ENCODE measurements at regions not wholly inside any gene's neighbourhood (a gene's known extent, or its start where the extent isn't known, plus 50 kb on each side); places are given as distances from the start of the nearest gene placed in this dataset.

GRCh38 chr2:236464140-236464539 is 105.5 kb upstream of the ACKR3 start:
- Histone ChIP-seq H3K27me3 (replicated peaks in 1 of 4; ENCODE audit: control extremely low read depth in 1 of 4, control insufficient read depth in 3 of 4, insufficient read depth in 4 of 4, low read length in 3 of 4) (no peaks in the 10 kb centered on the region), H3K4me2 (replicated peaks; ENCODE audit: low read depth, low read length, poor library complexity, severe bottlenecking) (no peak overlapping the region), H3K4me1 (ENCODE audit: control insufficient read depth in 2 of 2, insufficient read depth in 2 of 2, low read length in 2 of 2) (no peaks in the 10 kb centered on the region), H4K20me1 (ENCODE audit: control insufficient read depth, insufficient read depth, low read length, poor library complexity, severe bottlenecking) (no peaks in the 10 kb centered on the region), H3K4me3 (ENCODE audit: control extremely low read depth in 1 of 5, extremely low read depth in 1 of 5, insufficient read depth in 1 of 5, low read depth in 2 of 5, low read length in 4 of 5) (no peak overlapping the region), H3K9ac (ENCODE audit: low read length) (no peak overlapping the region), H2AFZ (ENCODE audit: insufficient read depth, low read depth, low read length, poor library complexity, severe bottlenecking) (no peak overlapping the region), H3K9me3 (ENCODE audit: control extremely low read depth in 1 of 3, control insufficient read depth in 2 of 3, insufficient read depth in 1 of 3, low read length in 2 of 3) (peaks cover 0 to 9% (median 6%) of the 10 kb centered on the region in 3 donors), H3K79me2 (ENCODE audit: control insufficient read depth, insufficient read depth, low read length) (no peaks in the 10 kb centered on the region), H3K36me3 (replicated peaks in 1 of 2; ENCODE audit: control extremely low read depth in 1 of 2, control insufficient read depth in 1 of 2, extremely low read depth in 1 of 2, insufficient read depth in 2 of 2, low read length in 1 of 2) (no peaks in the 10 kb centered on the region), H3K27ac (ENCODE audit: low read length in 2 of 2) (no peak overlapping the region)
- DNase-seq = no peak
- CTCF ChIA-PET = no interaction called here
- WGBS (ENCODE audit: insufficient coverage) = 100% methylated on average over 1 of the region's 1 CpG
- ATAC-seq (ENCODE audit: low read depth) = no peak
- Mint-ChIP-seq H3K27me3 (no peaks in the 10 kb centered on the region), H3K9me3 (ENCODE audit: insufficient read depth) (peaks cover 12% of the 10 kb centered on the region), H3K4me3 (no peak overlapping the region), H3K27ac (no peak overlapping the region), H3K4me1 (no peaks in the 10 kb centered on the region)
- intact Hi-C loops (cut with micrococcal nuclease) = no loop called here
- TF ChIP-seq CTCF (IDR thresholded peaks at IDR 0.05) = no peak
- TF ChIP-seq EZH2 (IDR thresholded peaks at IDR 0.05; ENCODE audit: borderline replicate concordance, insufficient read depth, low read depth, low read length, poor library complexity, severe bottlenecking) = no peak
- POLR2A ChIA-PET = no interaction called here

GRCh38 chr2:236472720-236473495 is 96.7 kb upstream of the ACKR3 start:
- DNase-seq (no peak), ATAC-seq (ENCODE audit: low read depth) (no peak)
- H3K4me2 ChIP-seq (replicated peaks; ENCODE audit: low read depth, low read length, poor library complexity, severe bottlenecking) = no peak overlapping the region
- peaks cover 0 to 2% (median 0%) of the 10 kb centered on the region in 4 experiments for H3K27me3 ChIP-seq (replicated peaks in 1 of 4; ENCODE audit: control extremely low read depth in 1 of 4, control insufficient read depth in 3 of 4, insufficient read depth in 4 of 4, low read length in 3 of 4)
- Mint-ChIP-seq H3K9me3 (ENCODE audit: insufficient read depth) (peaks cover 8% of the 10 kb centered on the region), H3K4me1 (no peaks in the 10 kb centered on the region), H3K4me3 (no peak overlapping the region), H3K27ac (no peak overlapping the region), H3K27me3 (peaks cover 13% of the 10 kb centered on the region)
- POLR2A ChIA-PET = no interaction called here
- TF ChIP-seq EZH2 (IDR thresholded peaks at IDR 0.05; ENCODE audit: borderline replicate concordance, insufficient read depth, low read depth, low read length, poor library complexity, severe bottlenecking) (no peak), CTCF (IDR thresholded peaks at IDR 0.05) (no peak)
- H3K79me2 ChIP-seq (ENCODE audit: control insufficient read depth, insufficient read depth, low read length) = no peaks in the 10 kb centered on the region
- no peaks in the 10 kb centered on the region for H3K4me1 ChIP-seq (ENCODE audit: control insufficient read depth in 2 of 2, insufficient read depth in 2 of 2, low read length in 2 of 2)
- no peaks in the 10 kb centered on the region for H3K36me3 ChIP-seq (replicated peaks in 1 of 2; ENCODE audit: control extremely low read depth in 1 of 2, control insufficient read depth in 1 of 2, extremely low read depth in 1 of 2, insufficient read depth in 2 of 2, low read length in 1 of 2)
- no peaks in the 10 kb centered on the region for H4K20me1 ChIP-seq (ENCODE audit: control insufficient read depth, insufficient read depth, low read length, poor library complexity, severe bottlenecking)
- H3K9ac ChIP-seq (ENCODE audit: low read length) = no peak overlapping the region
- no peak overlapping the region for H3K27ac ChIP-seq (ENCODE audit: low read length in 2 of 2)
- H2AFZ ChIP-seq (ENCODE audit: insufficient read depth, low read depth, low read length, poor library complexity, severe bottlenecking) = no peak overlapping the region
- CTCF ChIA-PET = interaction anchor here (1.4 kb wide), 1 partner anchor 96 kb away, joined by 3 read pairs; the partner anchor contains the start of gene ACKR3
- peaks cover 0 to 2% (median 0%) of the 10 kb centered on the region in 3 donors for H3K9me3 ChIP-seq (ENCODE audit: control extremely low read depth in 1 of 3, control insufficient read depth in 2 of 3, insufficient read depth in 1 of 3, low read length in 2 of 3)
- intact Hi-C loops (cut with micrococcal nuclease) = no loop called here
- 94% methylated on average over 3 of the region's 9 CpGs for WGBS (ENCODE audit: insufficient coverage)
- H3K4me3 ChIP-seq (ENCODE audit: control extremely low read depth in 1 of 5, extremely low read depth in 1 of 5, insufficient read depth in 1 of 5, low read depth in 2 of 5, low read length in 4 of 5) = no peak overlapping the region

Data from B cell (primary cell).